ENCODE measurements at regions not wholly inside any gene's neighbourhood (a gene's known extent, or its start where the extent isn't known, plus 50 kb on each side); places are given as distances from the start of the nearest gene placed in this dataset.
A peak's percentile ranks its signal among the peaks of the same experiment; 100 is the strongest.

DNA sequence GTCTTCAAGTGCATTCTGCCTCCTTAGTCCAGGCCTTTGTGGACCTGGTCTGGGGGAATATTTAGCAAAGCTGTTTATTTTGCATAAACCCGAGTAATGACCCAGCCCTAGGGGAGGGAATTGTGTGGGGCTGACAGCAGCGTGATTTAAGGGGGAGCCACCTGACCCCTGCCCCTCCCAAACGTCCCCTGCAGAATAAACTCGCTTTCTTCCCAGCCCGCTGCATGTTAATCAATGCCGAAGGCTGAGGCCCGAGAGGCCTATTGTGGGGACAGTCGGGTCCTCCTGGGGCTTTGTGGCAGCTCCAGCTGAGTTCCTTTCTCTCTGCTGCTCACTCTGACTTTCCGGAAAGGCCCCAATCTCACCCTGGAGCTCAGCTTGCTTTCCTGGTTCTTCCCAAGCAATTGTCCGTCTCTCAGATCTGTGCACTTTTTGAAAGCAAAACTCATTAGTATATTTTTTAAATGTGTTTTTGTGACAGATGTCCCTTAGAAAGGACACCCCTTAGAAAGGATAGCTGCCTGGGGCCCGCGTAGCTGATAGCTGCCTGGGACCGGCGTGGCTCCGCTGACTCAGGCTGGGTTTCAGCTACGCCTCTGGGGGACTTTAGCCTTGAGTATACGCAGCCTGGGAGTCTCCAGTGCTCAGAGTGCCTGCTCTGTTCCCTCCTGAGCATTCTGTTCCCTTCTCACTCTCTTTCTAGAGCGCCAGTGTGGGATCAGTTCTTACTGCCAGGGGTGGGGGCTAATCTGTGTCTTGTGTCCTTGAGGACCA is 158.3 kb downstream of the GLI2 start:
- Histone ChIP-seq H3K27ac (peak overlapping the region; percentile 10 to 58; a peak in 3 of 6 replicates), H3K4me3 (no peak overlapping the region), H3K4me2 (no peak overlapping the region), H3K9me3 (no peaks in the 10 kb centered on the region), H3K4me1 (peaks cover 38% of the 10 kb centered on the region)
- WGBS (ENCODE audit: missing lambda C conversion rate) = 86% methylated on average over 18 of the region's 18 CpGs
- POLR2A ChIA-PET = no interaction called here
- FAIRE-seq (no peak), ATAC-seq (peak in 1 of 2 experiments; percentile 16; a peak in 2 of 6 replicates), DNase-seq (ENCODE audit: low read depth in 1 of 2, low spot score in 1 of 2) (no peak)
- TF ChIP-seq TFCP2L1 (CRISPR knock-in tag; IDR thresholded peaks at IDR 0.05) (no peak), CHD4 (IDR thresholded peaks at IDR 0.05; ENCODE audit: borderline replicate concordance) (no peak), EHF (CRISPR knock-in tag; IDR thresholded peaks at IDR 0.05) (no peak), FOXS1 (CRISPR knock-in tag; IDR thresholded peaks at IDR 0.05) (no peak), CBX2 (IDR thresholded peaks at IDR 0.05; ENCODE audit: borderline replicate concordance, low read depth) (no peak), CHD2 (IDR thresholded peaks at IDR 0.05; ENCODE audit: low read length, partially characterized antibody) (no peak)
- CTCF ChIA-PET = interaction anchor here (1.9 kb wide), 1 partner anchor 177 kb away, joined by 8 read pairs; no protein-coding TSS in a partner anchor

- ChIA-PET CTCF (no interaction called here), POLR2A (no interaction called here)
- Histone ChIP-seq H3K27ac (0 out of 6 replicates have a peak overlapping the region, but pooled peaks of 1 of the 2 experiments have one; percentile 29), H3K4me2 (no peak overlapping the region), H3K4me1 (peaks cover 35% of the 10 kb centered on the region), H3K9me3 (no peaks in the 10 kb centered on the region), H3K4me3 (no peak overlapping the region)
- ATAC-seq (no peak), FAIRE-seq (no peak), DNase-seq (ENCODE audit: low read depth in 1 of 2, low spot score in 1 of 2) (no peak)
- 76% methylated on average over 4 of the region's 5 CpGs for WGBS (ENCODE audit: missing lambda C conversion rate)
- no peak for TF ChIP-seq SMC3 (IDR thresholded peaks at IDR 0.05)
- TF ChIP-seq NFE2L2 (conservative IDR thresholded peaks at IDR 0.05; ENCODE audit: low read length) = no peak
- TF ChIP-seq, protein P1, sequence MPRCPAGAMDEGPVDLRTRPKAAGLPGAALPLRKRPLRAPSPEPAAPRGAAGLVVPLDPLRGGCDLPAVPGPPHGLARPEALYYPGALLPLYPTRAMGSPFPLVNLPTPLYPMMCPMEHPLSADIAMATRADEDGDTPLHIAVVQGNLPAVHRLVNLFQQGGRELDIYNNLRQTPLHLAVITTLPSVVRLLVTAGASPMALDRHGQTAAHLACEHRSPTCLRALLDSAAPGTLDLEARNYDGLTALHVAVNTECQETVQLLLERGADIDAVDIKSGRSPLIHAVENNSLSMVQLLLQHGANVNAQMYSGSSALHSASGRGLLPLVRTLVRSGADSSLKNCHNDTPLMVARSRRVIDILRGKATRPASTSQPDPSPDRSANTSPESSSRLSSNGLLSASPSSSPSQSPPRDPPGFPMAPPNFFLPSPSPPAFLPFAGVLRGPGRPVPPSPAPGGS (IDR thresholded peaks at IDR 0.05) = no peak
- TF ChIP-seq HEYL (CRISPR knock-in tag; IDR thresholded peaks at IDR 0.05) = no peak
- no peak for TF ChIP-seq HDAC2 (IDR thresholded peaks at IDR 0.05)
- TF ChIP-seq, protein P2, sequence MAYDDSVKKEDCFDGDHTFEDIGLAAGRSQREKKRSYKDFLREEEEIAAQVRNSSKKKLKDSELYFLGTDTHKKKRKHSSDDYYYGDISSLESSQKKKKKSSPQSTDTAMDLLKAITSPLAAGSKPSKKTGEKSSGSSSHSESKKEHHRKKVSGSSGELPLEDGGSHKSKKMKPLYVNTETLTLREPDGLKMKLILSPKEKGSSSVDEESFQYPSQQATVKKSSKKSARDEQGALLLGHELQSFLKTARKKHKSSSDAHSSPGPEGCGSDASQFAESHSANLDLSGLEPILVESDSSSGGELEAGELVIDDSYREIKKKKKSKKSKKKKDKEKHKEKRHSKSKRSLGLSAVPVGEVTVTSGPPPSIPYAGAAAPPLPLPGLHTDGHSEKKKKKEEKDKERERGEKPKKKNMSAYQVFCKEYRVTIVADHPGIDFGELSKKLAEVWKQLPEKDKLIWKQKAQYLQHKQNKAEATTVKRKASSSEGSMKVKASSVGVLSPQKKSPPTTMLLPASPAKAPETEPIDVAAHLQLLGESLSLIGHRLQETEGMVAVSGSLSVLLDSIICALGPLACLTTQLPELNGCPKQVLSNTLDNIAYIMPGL (CRISPR knock-in tag; IDR thresholded peaks at IDR 0.05; ENCODE audit: borderline replicate concordance) = no peak
Measured at GRCh38 chr2:120894966-120895365, 159.3 kb downstream of the GLI2 start.

- no peak for DNase-seq (ENCODE audit: low read depth in 1 of 2, low spot score in 1 of 2)
- WGBS (ENCODE audit: missing lambda C conversion rate) = 80% methylated on average over 1 of the region's 3 CpGs
- peak overlapping the region in 1 of 2 experiments; percentile 51; a peak in 3 of 6 replicates for H3K27ac ChIP-seq
- POLR2A ChIA-PET = no interaction called here
- no peak overlapping the region for H3K4me2 ChIP-seq
- H3K4me3 ChIP-seq = no peak overlapping the region
- no peak for TF ChIP-seq NFE2L2 (conservative IDR thresholded peaks at IDR 0.05; ENCODE audit: low read length)
- no peak for TF ChIP-seq HOXB13 (CRISPR knock-in tag; IDR thresholded peaks at IDR 0.05; ENCODE audit: low read depth)
- no peak for TF ChIP-seq JUNB (IDR thresholded peaks at IDR 0.05)
- no peak for TF ChIP-seq ZFP36 (IDR thresholded peaks at IDR 0.05; ENCODE audit: borderline replicate concordance, partially characterized antibody)
- FAIRE-seq = no peak
- no peaks in the 10 kb centered on the region for H3K9me3 ChIP-seq
- peaks cover 35% of the 10 kb centered on the region for H3K4me1 ChIP-seq
- CTCF ChIA-PET = interaction anchor here (0.8 to 0.9 kb wide), 2 partner anchors 37 to 161 kb away, joined by 3 to 4 read pairs; partner anchors contain the start of gene GLI2
- ATAC-seq = no peak; a peak in 1 of 6 replicates
Measured at GRCh38 chr2:120896126-120896525, 160.5 kb downstream of the GLI2 start.

- ChIA-PET POLR2A (no interaction called here), CTCF (interaction anchor here (0.8 to 0.9 kb wide), 2 partner anchors 38 to 161 kb away, joined by 3 to 4 read pairs; partner anchors contain the start of gene GLI2)
- Histone ChIP-seq H3K4me1 (peaks cover 35% of the 10 kb centered on the region), H3K27ac (peak overlapping the region in 1 of 2 experiments; percentile 51; a peak in 3 of 6 replicates), H3K4me2 (no peak overlapping the region), H3K4me3 (no peak overlapping the region), H3K9me3 (no peaks in the 10 kb centered on the region)
- peak in 1 of 2 experiments; percentile 10; a peak in 2 of 6 replicates for ATAC-seq
- TF ChIP-seq MAX (IDR thresholded peaks at IDR 0.05) (no peak), CBX2 (IDR thresholded peaks at IDR 0.05; ENCODE audit: borderline replicate concordance, low read depth) (no peak), EHMT2 (IDR thresholded peaks at IDR 0.05; ENCODE audit: low read depth) (no peak), HEYL (CRISPR knock-in tag; IDR thresholded peaks at IDR 0.05) (no peak), USF2 (IDR thresholded peaks at IDR 0.05) (no peak), ZFP36 (IDR thresholded peaks at IDR 0.05; ENCODE audit: borderline replicate concordance, partially characterized antibody) (no peak)
- DNase-seq (ENCODE audit: low read depth in 1 of 2, low spot score in 1 of 2) = no peak
- FAIRE-seq = no peak
- WGBS (ENCODE audit: missing lambda C conversion rate) = 87% methylated on average over 9 of the region's 9 CpGs
Measured at GRCh38 chr2:120896901-120897300, 161.2 kb downstream of the GLI2 start.
